SK-N-MC (cell line): ENCODE measurements at regions not wholly inside any gene's neighbourhood (a gene's known extent, or its start where the extent isn't known, plus 50 kb on each side); places are given as distances from the start of the nearest gene placed in this dataset.

Experiments used
- EZH2 ChIP-seq: fragments of 200-600 bp; sonication (generic); IDR thresholded peaks from one replicate; pipeline ENCODE4 v1.6.1; 2017; ENCODE audit warnings: antibody characterized with exemption
- POLR2AphosphoS5 ChIP-seq: IDR thresholded peaks from 2 replicates; pipeline ENCODE4 v1.6.1; 2012; ENCODE audit warnings: mild to moderate bottlenecking, low read depth, low read length, borderline replicate concordance

GRCh38 chr4:126731062-126731461 lies 901.7 kb upstream of the INTU start:
- TF ChIP-seq EZH2 (no peak), POLR2AphosphoS5 (no peak)
